GDM1 (cell line): ENCODE measurements at regions not wholly inside any gene's neighbourhood (a gene's known extent, or its start where the extent isn't known, plus 50 kb on each side); places are given as distances from the start of the nearest gene placed in this dataset.

Experiments
- DNase-seq: peaks from one replicate; lab custom pipeline; 2025; lab: John Stamatoyannopoulos, UW

DNA sequence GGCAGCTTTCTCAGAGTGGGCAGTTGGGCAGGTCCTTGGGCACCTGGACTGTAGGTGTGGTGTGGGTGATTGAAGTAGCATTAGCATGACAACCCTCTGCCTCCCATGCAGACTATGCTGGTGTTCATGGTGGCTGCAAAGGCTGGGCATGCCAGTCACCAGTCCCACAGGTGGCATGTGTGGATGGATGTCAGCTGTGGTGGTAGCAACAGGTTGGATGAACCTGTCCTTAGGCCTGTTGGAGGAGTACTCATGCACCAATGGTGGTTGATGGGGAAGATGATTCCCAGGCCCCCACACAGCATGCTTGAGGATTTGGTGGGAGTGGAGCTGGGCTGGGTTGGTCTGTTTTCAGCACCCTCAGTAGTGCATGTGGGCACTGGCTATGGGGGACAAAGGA is 251.1 kb downstream of the PAX1 start:
- no peak for DNase-seq

DNA sequence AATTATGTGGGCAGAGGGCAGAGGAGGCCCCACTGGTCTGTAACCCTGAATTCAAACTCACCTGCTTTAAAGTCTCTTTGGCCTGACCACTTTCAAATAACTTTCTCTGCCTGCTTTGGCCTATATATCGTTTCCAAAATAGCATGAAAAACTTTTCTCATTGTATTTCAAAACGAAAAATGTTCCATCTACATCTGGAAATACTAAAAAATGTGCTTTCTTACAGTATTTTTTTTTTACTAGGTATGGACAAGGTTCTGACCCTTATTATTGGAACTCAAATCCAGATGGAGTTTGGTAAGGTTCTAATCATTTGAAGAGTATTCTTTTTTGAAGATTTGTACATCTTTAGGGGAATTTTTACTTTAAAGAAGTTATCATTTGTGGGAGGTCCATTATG is 241.9 kb downstream of the PAX1 start:
- DNase-seq: no peak

DNA sequence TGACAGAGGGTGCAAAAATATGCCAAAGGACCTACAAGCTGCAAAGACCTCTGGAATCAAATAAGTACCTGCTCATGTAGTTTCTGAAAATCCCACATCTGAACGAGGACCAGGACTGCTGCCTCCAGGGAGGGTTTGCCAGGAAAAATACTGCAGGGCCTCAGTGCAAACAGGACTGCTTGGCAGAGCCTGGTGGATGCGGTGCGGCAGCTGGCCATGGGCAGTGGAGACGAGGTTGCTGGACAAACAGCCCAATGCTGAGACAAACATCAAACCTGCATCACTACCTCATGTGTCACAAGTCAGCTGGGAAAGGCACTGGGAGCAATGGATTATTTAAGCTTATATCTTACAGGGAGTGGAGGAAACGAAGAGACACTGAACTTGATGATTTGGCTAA is 238.8 kb downstream of the PAX1 start:
- no peak for DNase-seq

DNA sequence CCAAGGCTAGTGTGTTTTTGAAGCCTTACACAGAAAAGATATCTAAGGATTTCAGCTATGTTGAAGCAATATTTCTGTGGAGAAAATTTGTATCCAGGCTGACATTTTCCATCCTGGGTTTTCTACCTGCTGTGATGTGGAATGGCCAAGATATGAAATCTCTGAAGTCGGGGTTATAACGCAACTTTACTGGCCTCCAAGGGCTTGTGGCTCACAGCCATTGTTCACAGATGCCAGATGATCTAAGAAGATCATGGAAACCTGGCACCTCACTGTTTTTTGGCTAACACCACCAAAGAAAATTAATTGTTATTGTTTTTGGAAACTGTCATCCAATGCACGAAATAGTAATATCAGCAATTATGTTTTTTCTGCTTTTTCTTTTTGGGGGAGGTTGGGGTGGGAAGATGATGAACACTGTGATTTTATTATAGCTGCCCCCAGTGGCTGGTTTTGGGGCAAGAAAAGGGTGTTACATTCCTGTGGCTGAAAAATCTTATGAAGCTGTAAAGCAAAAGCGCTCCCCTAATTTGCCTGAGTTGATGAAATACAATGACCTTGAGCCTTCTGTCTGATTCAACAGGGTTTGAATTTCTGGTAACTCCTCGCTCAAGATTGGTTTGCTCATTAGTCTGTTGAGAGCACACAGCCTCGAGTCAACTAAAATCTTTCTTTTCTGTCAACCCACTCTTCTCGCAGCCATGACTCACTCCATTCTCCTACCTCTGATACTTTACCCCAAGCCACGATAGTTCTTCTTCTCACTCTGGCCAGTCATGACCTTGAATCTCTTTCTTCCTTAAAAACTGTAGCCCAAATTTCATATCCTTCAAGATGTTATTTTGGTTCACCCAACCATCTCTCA is 236.7 kb downstream of the PAX1 start:
- no peak for DNase-seq

DNA sequence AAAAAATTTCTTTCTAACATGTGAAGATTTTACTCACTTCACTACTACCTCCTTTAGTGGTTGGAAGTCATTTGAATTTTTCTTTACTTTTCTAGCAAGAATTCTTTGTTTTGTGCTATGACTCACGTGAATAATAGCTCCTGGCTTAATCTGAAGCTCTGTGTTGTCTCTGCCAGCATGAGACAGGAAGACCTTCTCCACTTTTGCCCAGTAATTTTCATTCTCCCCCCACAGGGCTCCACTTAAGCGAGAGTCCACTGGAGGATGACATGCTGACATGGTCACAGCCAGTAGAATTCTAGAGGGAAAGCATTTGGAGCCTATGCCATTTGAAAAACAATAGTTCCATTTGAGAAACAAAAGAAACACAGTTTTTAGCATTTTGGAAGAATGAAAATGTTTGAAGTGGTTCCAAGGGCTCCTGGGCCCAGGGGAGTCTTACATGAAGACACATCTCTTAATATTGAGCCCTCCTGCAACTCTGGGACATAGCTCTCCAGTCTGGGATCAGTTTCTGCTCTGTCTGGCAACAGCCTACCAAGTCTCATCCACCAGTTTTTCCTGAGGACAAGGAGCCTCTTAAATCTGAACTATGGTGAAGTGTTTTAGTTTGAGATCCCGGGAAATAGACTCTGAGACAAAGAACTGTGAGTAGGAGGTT is 231.4 kb downstream of the PAX1 start:
- no peak for DNase-seq

DNA sequence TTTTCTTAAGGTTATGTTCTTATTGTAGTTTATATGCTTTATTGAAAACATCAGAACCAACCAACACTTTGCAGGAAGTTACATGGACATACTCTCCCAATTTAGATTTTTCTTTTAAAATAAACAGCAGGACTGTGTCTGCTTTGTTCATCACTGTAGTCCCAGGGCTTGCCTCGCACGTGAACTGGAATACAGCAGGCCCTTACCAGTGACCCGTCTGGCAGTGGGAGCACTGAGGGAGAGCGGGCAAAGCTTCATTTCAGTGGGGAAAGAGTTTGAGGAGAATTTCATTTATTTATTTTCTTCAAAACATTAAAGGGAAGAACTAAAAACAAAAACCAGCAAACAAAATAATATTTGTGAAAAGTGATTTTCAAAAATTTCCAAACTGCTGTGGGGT is 230.8 kb downstream of the PAX1 start:
- no peak for DNase-seq

DNA sequence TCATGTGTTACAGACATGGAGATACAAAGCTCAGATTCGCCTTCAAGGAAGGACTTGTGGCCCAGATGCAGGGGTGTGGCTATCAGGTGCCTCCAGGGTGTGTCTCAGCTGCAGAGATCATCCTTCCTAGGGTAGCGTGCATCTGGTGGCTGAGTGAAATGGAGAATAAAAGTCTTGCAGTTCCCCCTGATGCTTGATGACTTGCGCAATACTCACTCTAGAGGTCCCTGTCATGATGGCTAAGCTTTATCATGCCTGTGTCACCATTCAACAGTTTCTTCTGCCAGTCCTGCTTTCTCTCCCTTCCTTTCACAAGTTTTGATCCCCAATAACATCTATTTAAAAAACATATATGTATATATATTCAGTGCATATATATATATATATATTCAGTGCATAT is 228.1 kb downstream of the PAX1 start:
- DNase-seq: no peak

DNA sequence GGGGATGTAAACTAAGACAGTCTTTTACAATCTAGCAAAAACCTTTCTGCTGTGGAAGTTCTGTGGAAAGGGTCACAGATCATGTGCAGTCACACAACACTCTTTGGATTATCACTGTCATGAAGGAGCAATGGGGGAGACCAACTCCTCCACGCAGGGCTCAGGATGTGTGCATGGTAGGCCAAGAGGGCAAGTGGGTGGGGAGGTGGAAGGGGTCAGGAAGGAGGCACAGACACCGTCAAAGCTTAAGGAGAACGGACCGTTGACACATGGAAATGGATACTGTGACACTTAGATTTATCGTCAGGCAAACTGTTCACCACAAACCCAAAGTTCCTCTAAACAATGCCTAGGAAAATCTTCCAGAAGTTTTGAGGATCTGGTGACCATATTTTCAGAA is 215.8 kb downstream of the PAX1 start:
- DNase-seq: no peak

DNA sequence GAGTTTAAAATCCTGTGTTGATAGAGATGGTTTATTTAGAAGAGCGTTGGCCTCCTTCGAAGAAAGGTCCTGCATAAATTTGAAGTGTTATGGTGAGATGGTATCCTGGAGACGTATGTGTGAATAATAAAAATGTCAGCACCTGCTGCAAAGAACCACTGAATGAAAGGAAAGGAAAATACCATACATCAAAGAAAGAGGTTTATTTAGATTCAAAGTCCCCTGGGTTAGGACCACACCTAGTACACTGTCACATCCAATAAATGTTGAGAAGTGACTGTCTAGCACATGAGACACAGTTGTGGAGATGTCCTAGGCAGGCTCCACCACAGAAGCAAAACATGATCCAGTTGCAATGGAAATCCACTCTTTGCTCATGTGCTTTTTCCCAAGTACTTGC is 214.7 kb downstream of the PAX1 start:
- DNase-seq: no peak

DNA sequence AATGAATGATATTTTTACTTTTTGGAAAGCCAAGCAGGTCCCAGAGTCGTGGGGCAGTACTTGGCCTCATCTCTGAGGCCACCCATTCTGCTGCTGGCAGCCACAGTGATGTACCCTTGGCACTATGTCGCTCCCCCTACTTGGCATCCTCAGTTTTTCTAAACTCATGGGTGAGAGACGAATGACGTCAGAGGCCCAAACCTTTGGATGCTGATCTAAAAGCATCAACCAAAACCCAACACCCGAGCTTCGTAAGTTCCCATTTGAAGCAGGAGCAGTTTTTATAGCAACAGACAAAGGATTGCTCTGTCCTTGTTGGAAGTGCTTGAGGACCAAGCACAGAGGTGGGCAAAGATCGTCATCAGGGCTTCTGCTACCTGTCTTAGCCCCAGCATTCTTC is 212.9 kb downstream of the PAX1 start:
- DNase-seq: no peak

DNA sequence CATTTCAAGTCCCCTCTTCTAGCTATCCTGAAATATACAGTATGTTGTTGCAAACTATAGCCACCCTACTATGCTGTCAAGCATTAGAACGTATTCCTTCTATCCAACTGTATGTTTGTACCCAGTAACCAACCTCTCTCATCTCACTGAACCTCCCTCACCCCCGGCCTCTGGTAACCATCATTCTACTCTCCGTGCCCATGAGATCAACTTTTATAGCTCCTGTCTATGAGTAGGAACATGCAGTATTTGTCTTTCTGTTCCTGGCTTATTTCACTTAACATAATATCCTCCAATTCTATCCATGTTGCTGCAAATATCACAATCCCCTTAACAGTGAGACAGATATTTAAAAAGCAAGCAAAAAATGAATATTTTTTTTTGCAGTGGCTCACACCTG is 196.9 kb downstream of the PAX1 start:
- DNase-seq: no peak

DNA sequence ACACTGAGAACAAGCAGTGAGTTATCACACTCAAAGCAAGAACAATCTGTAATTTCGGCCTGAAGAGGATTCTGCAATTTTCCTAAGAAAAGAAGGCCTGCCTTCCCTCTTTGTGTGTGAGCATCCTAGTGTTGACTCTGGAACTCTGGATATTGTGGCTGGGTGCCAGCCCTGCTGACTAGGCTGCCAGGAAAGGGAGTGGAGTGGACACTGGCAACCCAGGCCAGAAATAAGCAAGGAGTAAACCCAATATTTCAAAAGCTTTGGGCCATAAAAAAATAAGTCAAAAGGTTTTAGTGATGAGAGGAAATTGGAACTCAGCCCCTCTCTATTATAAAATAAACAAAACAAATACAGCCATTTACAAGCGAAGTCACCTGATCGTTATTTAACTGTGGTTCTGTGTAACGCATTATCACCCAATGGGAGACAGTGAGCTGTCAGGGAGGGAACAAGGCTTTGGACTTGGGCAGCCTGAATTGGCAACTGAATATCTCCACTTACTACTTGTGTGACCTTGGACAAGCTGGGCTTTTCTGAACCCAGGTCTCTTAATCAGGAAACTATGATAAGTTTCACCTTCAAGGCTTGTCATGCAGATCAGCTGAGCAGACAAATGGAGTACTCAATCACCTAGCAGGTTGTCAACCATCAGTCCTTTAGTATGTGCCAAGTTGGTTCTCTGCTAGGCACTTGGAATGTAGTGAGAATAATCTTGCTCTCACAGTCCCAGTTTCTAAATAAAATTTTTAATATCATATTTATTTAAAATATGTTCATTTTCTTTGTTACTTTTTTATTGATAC is 196.2 kb downstream of the PAX1 start:
- DNase-seq: no peak

DNA sequence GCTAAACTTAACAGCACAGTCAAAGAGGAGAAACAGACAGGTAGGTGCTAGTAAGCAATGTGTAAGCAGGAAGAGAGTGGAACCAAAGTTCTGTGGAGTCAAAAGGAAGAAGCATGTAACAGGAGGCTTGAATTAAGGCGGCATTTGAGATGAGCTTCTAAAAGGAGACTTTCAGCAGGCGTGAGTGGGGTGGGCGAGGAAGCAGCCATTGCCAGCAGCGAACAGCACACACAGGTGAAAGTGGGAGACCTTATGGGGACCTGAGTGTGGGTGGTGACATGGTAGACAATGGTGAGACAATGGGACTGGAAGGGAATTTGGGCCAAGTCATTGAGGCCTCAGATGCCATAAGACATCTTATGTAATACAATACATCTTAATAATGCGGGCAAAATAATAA is 195.0 kb downstream of the PAX1 start:
- no peak for DNase-seq

DNA sequence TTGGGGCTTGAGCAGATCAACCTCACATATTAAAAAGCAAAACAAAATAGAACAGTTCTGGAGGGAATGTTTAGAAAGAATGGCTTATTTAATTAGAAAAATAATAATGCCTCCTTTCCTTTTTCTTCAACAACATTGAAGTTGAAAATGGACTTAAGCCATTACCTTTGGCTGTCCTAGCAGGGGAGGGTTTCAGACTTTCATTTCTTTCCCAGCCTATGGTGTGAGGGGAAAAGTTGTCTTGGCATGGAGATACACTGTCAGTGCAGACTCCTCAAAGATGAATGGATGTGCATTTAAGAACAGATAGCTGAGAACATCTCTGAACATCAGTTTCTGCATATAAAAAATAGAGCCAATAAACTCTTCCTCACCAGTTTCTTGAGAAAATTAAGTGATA is 169.5 kb downstream of the PAX1 start:
- DNase-seq: no peak

DNA sequence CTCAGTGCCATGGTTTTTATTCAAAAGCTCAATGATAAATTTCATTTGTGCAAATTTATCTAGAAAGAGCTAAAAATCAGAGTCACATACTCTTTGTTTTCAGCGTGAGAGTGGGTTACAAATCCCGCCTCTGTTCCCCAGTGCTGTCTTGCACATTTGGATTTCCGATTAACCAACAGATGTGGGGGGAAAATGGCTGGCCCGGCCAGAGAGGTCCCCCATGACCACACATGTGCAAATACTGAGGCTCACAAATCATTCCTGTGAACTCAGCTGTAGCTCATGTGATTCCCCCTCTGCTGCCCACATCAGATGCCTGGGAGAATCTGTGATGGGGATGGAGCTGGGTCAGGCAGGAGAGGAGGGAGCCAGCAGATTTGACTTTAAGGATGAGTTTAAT is 168.7 kb downstream of the PAX1 start:
- no peak for DNase-seq

DNA sequence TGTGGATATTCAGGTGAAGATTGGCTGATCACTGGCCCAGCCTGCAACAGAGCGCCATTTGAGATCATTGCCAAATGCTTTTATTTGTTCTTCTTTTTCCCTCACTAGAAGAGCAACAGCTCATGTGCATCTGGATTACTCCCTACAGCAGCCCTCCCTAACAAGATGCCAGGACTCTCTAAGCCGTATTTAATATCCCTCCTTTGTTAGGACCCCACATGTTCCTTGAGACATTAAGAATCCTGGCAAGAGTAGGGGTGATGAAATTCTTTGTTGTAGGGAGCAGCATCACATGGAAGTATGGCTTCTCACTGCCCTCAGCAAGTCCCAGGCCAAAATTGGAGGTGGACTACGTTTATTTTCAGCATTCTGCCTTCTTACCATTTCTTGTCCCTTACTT is 167.8 kb downstream of the PAX1 start:
- DNase-seq: no peak

DNA sequence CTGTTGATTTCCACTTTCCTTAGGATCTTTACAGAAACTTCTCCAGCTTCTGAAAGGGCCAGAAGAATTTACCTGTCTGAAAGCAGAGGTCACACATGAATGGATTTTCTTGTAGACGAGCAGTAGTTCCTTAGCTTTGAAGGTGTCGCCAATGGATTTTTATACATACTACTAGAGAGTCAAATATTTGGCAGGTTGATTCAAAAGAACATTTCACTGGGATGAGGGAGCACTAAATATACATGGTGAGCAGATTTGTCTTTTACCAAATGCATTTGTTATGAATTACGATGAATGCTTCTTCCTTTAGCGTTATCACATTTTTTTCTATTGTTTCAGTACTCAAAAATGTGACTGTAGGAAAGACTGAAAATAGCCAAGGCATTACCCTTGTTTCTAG is 162.3 kb downstream of the PAX1 start:
- DNase-seq: no peak

DNA sequence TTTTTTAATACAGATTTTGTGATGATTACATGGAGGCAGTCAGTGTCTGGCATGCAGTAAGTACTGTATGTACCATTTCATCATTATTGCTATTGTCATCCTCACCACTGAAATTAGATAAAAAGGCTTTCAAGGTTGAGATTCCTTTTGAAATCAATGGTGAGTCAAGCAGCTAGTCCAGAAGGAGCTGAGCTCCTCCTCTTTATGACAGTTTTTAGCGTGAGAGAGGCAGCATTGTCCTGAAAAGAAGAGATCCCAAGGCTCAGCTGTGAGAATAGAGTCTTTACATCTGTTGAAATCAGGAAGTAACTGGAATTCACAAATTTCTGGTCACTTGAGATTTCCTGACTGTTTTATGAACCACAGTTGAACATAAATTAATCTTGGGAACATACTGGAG is 161.9 kb downstream of the PAX1 start:
- DNase-seq: no peak

DNA sequence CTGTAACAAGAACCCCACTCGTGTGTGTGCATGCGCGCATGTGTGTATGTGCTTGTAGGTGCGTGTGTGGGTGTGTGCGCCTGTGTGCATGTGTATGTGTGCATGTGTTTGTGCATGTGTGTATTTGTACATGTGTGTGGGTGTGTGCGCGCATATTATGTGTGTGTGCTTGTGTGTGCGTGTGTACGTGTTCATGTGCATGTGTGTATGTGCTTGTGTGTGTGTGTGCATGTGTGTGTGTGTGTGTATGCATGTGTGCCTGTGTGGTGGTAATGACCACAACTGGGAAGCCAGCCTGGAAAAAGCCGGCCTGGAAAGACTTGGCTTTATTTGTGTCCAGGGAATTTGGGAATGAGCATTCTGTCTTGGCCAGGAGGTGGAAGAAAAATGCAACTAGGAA is 157.5 kb downstream of the PAX1 start:
- no peak for DNase-seq

DNA sequence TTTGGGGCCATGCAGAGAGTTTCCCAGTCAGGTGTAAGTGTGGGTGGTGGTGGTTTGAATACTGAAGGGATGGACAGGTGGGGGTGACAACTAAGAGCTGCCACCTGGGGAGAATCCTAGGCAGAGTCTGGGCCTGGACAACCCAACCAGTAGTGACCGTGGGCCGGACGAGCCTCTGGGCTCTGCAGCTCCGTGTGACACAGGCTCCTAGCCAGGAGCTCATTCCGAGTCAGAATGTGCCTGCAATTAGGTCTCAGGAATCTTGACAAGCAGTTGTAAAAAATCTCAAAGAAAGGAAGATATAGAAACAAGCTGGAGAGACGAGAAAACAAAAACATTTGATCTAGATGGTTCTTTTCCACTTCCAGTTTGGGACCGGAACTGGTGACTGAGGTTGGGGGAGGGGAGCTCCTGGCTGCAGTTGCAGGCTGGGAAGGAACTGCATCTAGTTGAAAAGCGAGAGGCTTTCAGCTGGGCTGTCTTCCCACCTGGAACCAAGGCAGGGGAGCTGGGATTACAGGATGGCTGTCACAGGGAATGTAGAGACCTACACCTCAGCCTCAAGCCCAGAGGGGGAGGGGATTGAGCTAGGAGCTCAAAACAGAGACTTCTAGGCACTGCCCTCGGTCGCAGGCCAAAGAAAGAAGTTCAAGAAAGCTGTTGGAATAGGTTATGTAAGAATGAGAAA is 156.9 kb downstream of the PAX1 start:
- no peak for DNase-seq

DNA sequence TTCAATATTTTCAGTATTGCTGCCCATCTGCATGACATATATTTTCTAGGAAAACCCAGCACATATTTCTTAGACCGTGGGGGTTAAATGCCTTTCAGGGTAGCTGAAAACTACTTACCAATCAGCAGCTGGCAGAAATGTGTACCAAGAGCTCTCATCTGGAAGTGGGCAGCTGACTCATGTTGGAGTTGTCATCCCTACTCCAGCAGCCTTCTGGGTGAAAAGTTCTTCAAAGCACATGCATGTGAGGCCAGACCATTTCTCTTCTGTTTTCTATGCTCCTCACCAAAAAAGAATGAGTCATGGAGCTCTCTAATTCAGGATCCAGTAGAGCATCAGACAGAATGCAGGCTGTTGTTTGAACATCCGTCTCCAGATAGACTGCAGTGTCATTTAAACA is 135.5 kb downstream of the PAX1 start:
- DNase-seq: no peak

DNA sequence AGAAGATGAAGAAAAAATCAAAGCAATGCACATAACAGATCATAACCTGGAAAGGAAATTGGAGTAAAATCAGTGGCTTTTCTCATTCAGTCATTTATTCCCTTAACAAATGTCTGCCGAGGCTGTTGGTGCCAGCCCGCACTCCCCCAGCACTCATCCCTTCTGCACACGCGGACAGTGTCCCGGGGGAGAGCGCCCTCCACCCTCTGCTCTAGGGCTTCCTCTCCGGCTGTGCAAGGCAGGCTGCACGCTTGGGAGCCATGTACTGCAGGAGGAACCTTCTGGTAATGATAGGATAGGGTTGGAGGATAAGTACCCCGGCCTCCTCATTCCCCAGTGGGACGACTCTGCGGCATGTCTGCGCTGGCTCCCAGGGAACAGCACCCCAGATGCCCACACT is 134.5 kb downstream of the PAX1 start:
- no peak for DNase-seq
